ENCODE measurements at regions not wholly inside any gene's neighbourhood (a gene's known extent, or its start where the extent isn't known, plus 50 kb on each side); places are given as distances from the start of the nearest gene placed in this dataset.

- TF ChIP-seq CTCF (IDR thresholded peaks at IDR 0.05; ENCODE audit: insufficient read depth, low read length, missing control alignments), result no peak
- ChIA-PET CTCF (no interaction called here), POLR2A (no interaction called here)
- no peak overlapping the region for H3K4me3 ChIP-seq (ENCODE audit: low read depth, low read length)
- DNase-seq (ENCODE audit: low read depth, low spot score), result no peak
Observed at GRCh38 chr16:6663668-6664067, 669.0 kb upstream of the RBFOX1 start.

GRCh38 chr16:6656760-6657159 lies 675.9 kb upstream of the RBFOX1 start:
- ChIA-PET CTCF (no interaction called here), POLR2A (no interaction called here)
- no peak for DNase-seq (ENCODE audit: low read depth, low spot score)
- TF ChIP-seq CTCF (IDR thresholded peaks at IDR 0.05; ENCODE audit: insufficient read depth, low read length, missing control alignments), result no peak
- H3K4me3 ChIP-seq (ENCODE audit: low read depth, low read length), result no peak overlapping the region

GRCh38 chr16:6646891-6647290 lies 685.8 kb upstream of the RBFOX1 start:
- ChIA-PET POLR2A (no interaction called here), CTCF (no interaction called here)
- H3K4me3 ChIP-seq (ENCODE audit: low read depth, low read length), result no peak overlapping the region
- TF ChIP-seq CTCF (IDR thresholded peaks at IDR 0.05; ENCODE audit: insufficient read depth, low read length, missing control alignments), result no peak
- DNase-seq (ENCODE audit: low read depth, low spot score), result no peak

DNA sequence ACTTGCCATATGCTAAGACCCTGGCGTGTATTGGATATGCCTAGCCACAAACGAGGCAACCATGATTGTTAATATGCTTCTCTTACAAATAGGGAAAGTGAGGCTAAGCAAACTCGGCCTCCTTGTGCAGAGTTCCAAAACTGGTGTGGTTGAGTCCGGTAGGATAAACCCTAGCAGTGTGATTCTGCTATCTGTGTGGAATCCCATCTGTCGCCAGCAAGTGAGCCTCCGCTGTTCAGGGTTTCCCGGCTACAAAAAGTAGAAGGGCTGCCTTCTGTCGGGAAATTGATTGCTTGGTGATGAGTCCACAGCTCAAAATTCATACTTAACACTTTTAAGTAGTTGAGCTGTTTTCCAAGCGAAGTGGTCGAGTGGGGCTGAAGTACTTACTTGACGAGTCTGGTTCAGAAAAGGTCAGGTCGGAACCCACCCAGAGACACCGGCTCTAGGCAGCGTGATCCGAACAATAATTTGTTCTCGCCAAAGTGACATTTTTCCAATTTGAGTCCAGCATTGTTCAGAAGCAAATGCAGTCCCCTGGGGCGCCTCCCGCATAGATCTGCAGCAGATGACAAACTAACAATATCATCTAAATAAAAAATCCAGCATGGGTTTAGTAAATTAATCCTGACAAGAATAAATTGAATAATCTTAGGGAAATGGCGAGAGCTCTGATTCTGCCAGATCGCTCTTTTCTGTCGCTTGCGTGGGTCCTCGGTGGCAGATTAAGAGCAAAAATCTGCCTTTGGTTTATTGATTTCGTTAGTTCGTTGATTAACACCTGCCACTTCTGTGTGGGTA lies 686.7 kb upstream of the RBFOX1 start:
- CTCF ChIA-PET, result interaction anchor here (4.7 kb wide), 1 partner anchor 1409 kb away, joined by 42 read pairs; no protein-coding TSS in a partner anchor
- TF ChIP-seq CTCF (IDR thresholded peaks at IDR 0.05; ENCODE audit: insufficient read depth, low read length, missing control alignments), result no peak
- no peak overlapping the region for H3K4me3 ChIP-seq (ENCODE audit: low read depth, low read length)
- POLR2A ChIA-PET, result no interaction called here
- DNase-seq (ENCODE audit: low read depth, low spot score), result no peak

GRCh38 chr16:6644916-6645315 lies 687.7 kb upstream of the RBFOX1 start:
- ChIA-PET POLR2A (no interaction called here), CTCF (interaction anchor here (0.9 to 4.7 kb wide), 3 partner anchors 23 to 1408 kb away, joined by 3 to 42 read pairs (median 11); no protein-coding TSS in a partner anchor)
- no peak for DNase-seq (ENCODE audit: low read depth, low spot score)
- no peak overlapping the region for H3K4me3 ChIP-seq (ENCODE audit: low read depth, low read length)
- no peak for TF ChIP-seq CTCF (IDR thresholded peaks at IDR 0.05; ENCODE audit: insufficient read depth, low read length, missing control alignments)

DNA sequence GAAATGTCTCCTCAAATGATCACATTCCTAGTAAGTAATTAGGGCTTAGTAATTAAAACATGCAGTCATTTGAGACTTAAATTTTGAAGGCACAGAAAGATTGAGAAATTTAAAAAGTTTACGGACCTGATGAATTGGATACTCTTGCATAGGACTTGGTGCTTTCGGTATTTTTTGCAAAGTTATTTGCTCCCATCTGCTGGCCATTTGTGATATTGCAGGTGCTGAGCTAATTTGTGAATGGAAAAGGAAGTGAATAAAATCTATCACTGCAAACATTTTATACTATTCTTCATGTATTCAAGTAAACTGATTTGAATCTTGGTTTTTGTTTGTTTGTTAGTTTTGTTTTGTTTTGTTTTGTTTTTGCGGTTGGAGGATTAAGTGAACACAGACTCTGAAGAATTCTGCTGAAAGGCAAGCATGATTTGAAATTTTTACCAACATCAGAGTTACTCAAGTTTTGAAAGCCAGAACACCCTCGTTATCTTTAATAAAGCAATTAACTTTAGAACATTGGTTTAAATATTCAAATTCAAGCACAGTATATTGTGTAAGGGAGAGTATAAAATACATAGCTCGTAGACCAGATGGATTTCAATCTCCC lies 689.5 kb upstream of the RBFOX1 start:
- peak; percentile 3 for DNase-seq (ENCODE audit: low read depth, low spot score)
- CTCF ChIA-PET, result interaction anchor here (0.7 to 4.7 kb wide), 8 partner anchors 11 to 1948 kb away, joined by 3 to 42 read pairs (median 3); no protein-coding TSS in a partner anchor
- no peak overlapping the region for H3K4me3 ChIP-seq (ENCODE audit: low read depth, low read length)
- POLR2A ChIA-PET, result no interaction called here
- TF ChIP-seq CTCF (IDR thresholded peaks at IDR 0.05; ENCODE audit: insufficient read depth, low read length, missing control alignments), result peak; percentile 59

Data from AG04449 (cell line).